GM23248 (cell line): ENCODE measurements at regions not wholly inside any gene's neighbourhood (a gene's known extent, or its start where the extent isn't known, plus 50 kb on each side); places are given as distances from the start of the nearest gene placed in this dataset.
"Not testable (repeated sequence)": the region's sequence is repeated elsewhere in the genome, so short reads cannot be mapped to it uniquely, and the experiment has no call there.

Source experiments
- EZH2 ChIP-seq: fragments of 200-600 bp; sonication (generic); IDR thresholded peaks from 2 replicates; pipeline ENCODE4 v1.6.1; 2018; ENCODE audit warnings: antibody characterized with exemption, mild to moderate bottlenecking; ENCODE audit not compliant: insufficient read depth, poor library complexity, severe bottlenecking
- EZH2phosphoT487 ChIP-seq: fragments of 200-600 bp; sonication (generic); IDR thresholded peaks from 2 replicates; pipeline ENCODE4 v1.6.1; 2018; ENCODE audit warnings: antibody characterized with exemption, moderate library complexity, mild to moderate bottlenecking, low read depth; ENCODE audit not compliant: insufficient read depth

DNA sequence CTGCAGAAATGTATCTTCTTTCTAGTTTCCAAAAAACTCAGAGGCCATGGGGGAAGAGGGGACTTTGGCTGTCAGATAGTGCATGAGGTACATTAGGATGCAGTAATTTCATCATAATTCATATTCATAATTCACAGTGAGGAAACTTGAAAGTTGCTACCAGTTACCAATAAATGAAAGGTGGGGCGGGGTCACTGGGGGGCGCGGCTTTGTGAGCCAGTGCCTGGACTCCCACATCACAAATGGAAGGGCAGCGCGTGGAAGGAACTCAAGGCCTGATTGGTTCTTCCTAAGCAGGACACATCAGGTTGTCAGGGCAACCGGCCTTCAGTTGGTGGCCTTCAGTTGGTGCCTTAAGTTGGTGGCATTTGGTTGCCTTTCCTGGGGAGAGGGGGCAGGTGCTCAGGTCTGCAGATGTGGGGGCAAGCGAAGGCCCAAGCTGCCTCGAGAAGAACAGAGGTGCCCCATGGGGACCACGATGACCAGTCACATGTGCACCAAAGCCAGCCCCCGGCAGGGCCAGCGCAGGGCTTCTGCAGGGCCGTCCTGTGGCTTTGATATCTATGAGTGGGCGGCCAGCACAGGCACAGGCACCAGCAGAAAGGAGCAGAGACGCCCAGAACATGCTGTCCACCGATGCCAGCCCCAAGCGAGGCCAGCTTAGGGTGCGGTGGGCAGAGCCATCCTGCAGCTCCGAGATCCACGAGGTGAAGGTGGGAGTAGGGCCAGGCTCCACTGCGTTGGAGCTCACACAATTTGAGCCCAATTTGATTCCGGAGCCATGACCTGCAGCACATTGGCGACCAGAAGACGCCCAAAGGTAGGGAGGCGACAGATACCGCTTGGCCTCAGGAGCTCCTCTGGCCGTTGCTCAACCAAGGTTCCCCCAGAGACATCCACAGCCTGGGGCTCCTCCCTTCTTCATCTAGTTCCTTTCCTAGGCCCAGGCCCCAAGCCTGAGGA, 3248.2 kb upstream of the OR11H1 start:
- TF ChIP-seq EZH2, EZH2phosphoT487: not testable (repeated sequence)
